B cell (primary cell): ENCODE measurements at regions not wholly inside any gene's neighbourhood (a gene's known extent, or its start where the extent isn't known, plus 50 kb on each side); places are given as distances from the start of the nearest gene placed in this dataset.

Source experiments
- CTCF ChIP-seq: fragments of 200-600 bp; IDR thresholded peaks from one replicate; pipeline ENCODE4 v1.8.0; 2022; ENCODE audit warnings: antibody characterized with exemption, mild to moderate bottlenecking
- EZH2 ChIP-seq: IDR thresholded peaks from 2 replicates; pipeline ENCODE4 v1.6.1; 2012; ENCODE audit warnings: borderline replicate concordance, low read depth, mild to moderate bottlenecking, moderate library complexity, low read length; ENCODE audit not compliant: insufficient read depth, poor library complexity, severe bottlenecking

DNA sequence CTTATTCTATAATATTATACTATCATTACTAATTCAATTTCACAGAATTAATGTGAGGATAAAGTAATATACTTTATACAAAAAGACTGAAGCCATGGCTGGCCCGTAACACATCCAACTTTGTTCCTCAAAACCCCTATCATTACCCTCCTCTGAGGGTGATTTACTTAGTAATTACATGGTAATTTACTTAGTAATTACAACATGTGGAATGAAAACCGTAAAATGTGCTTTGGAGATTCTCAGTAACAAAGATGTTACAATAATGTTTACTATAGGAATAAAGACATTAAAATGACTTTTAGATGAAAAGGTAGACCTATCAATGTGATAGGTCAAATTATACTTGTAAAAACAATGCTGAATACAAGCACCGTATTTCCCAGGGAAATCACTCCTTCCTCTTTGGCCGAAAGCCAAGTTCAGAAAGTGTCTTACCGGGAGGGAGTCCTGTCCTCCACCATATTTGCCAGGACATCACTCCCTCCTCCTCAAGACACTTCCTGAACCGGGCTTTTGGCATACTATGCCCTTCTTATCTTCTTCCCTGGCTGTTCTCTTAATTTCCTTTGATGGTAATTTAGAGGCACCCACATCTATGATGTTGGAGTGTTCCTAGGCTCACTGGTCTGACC is 1047.8 kb downstream of the SOCS6 start:
- TF ChIP-seq CTCF (no peak), EZH2 (no peak)
